Stimulated activated naive CD8-positive, alpha-beta T cell treated with anti-CD3 and anti-CD28 coated beads, Interleukin-15, Interleukin-2, amounts not matched to agents 100 U/mL and 50 U/mL, for 24 hours (primary cell): ENCODE measurements at regions not wholly inside any gene's neighbourhood (a gene's known extent, or its start where the extent isn't known, plus 50 kb on each side); places are given as distances from the start of the nearest gene placed in this dataset.
"Not testable (repeated sequence)": the region's sequence is repeated elsewhere in the genome, so short reads cannot be mapped to it uniquely, and the experiment has no call there.

Experiments used
- ATAC-seq: fragments of 150-1000 bp; cut with Tn5 transposase; one replicate; pipeline ENCODE4 v1.10.0; 2021
- DNase-seq: peaks from one replicate; pipeline ENCODE4 v3.0.0; 2021

DNA sequence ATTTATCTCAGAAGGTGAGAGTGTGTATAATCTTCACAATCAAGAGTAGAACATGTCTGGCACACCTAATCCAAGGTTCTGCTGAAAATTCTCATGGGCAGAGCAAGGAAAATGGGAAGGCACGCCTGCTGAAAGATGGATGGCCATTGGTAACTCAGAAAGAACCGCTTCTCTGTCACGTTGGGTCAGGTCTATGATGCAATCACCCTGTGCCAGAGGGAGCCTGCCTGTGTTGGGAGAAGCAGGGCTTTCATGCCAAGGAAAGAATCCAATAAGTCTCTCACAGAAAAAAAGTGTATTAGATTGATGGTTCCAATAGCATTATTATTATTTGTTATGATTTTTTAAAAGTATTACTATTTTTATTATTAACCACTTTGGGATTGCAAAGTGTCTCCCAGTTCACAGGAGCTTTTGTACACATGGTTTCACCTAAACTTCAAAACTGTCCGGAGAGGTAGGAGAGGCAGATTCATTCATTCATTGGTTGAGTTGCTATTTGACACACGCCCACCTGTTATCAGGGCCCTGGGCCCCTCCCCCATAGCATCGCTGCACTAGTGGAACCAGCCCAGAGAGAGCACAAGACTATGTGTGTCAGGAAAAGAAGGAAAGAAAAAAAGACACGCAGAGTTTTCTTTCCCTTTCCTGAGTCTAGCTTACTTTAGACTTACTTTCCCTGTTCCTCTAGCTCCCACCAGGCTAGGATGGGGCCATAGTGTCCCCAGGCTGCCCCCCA lies 324.6 kb downstream of the BCL2L11 start:
- not testable (repeated sequence) for ATAC-seq, DNase-seq

DNA sequence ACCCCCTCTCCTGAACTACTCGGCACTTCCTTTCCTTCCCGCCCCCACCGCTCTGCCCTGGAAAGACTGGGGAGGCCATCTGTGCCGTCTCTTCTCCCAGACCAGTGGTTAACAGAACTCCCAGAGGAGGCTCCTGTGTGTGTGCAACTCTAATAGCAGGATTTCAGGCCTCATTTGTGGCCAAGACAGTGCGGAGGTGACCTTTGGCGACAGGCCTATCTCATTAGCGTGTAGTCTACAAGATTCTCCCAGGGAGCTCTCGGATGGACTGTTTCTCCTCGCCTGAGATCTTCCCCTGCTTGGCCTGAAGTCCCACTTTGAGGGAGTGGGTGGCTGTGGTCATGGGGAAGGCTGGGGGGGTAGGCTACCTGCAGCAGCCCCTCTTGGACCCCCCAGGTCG lies 325.2 kb downstream of the BCL2L11 start:
- ATAC-seq, DNase-seq: not testable (repeated sequence)

DNA sequence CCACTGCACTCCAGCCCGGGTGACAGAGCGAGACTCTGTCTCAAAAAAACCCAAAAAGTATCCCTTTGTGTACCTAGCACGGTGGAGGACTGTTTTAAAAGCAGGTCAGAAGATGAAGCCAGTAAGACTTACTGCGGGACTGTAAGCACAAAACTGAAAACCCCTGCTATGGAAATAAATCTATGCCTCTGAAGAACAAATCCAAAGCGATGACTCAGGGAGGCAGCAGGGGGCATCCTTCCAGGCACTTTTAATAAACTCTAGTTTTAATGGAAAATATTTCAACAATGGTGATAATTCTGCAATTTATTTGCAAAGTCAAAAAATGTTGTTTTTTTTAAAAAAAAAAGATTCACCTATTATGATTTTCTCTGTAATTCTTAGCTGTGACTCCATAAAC lies 326.8 kb downstream of the BCL2L11 start:
- DNase-seq, ATAC-seq: not testable (repeated sequence)

DNA sequence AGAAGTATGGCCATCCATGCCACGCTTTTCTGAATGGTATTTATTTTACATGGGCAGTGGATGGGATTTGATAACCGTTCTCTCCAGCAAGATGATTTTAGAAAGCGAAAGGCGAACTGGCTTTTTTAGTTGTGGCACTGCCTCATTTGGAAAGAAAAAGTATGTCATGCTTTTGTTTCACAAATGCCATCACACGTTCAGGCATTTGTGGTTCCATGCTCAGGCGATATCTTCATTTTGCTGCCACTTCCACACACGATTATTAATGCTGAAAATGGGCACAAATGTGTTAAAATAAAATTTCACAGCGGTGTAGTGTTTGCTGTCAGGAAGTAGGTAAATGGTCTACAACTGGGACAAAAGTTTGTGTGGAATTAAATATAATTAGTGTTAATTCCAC lies 328.1 kb downstream of the BCL2L11 start:
- not testable (repeated sequence) for ATAC-seq, DNase-seq

DNA sequence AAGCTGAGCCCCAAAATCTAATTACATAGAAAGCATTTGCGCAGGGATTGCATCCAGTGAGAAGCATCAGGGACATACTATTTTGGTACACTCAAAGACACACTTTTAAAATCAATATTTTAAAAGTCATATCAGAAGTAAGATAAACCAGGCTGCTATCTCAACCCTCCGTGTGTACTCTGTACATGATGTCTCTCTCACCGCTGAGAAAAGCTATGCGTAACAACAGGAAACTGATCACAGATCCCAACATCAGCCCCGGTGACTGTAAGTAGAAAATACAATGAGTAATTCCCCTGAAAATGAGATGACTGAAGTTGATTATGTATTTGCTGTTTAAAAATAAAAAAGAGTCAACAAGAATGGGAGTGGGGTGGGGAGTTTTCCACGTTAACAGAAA lies 329.8 kb downstream of the BCL2L11 start:
- not testable (repeated sequence) for DNase-seq
- peak; percentile 65 for ATAC-seq

DNA sequence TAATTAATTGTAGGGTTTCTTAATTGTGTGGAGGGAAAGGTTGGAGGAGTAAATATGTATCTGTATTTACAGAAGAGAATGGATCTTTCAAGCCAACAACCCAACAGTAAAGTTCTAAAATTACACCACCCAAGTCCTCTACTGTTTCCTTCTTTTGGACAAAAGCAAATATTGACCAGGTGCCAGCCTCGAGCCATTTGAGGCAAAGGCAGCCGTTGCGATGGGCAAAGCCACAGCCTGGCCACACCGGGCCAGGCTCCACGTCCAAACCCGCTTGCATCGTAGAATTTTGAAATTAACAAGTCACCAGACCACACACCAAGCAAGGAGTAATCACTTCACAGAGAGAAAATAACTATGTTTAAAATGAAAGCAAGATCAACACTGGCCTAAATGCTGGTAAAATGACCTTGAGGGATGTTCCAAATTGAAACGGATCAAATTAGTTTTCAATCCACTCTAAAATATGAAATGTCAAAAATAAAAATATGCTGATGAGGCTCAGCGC lies 331.0 kb downstream of the BCL2L11 start:
- ATAC-seq, DNase-seq: not testable (repeated sequence)

DNA sequence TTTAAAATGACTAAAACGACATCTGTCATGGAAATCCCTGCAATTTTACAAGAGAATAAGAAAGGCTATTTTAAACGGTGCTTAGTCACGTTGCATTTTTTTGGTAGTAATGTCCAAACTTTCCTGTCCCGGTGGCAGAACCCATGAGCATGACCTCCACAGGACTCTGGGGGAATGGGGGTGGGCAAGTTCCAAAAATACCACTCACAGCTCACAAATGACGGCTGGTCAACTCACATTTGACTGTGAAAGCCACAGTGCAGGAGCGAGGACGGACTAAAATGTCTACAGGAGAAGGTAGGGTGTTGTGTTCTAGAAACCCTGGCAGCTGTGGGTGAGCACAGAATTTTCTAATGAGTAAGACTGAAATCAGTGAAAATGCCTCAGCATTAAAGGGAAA lies 331.5 kb downstream of the BCL2L11 start:
- not testable (repeated sequence) for DNase-seq
- peak; percentile 79 for ATAC-seq

DNA sequence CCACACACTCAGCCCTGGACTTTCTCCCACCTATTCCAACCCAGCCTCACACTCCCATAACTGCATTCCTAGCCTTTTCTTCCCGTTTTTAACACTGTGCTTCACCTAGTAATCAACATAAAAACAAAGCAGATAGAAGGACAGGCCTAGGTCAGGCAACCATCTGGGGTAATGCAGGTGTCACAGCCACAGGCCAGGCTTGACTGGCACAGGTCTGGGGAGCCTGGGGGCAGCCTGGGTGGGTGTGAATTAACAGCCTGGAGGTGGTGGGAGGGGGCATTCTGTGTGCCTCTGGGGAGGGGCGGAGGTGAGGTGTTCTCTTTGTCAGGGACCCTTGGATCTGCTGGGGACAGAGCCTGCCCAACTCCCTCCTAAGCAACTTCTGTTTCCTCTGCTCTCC lies 332.6 kb downstream of the BCL2L11 start:
- ATAC-seq, DNase-seq: not testable (repeated sequence)

DNA sequence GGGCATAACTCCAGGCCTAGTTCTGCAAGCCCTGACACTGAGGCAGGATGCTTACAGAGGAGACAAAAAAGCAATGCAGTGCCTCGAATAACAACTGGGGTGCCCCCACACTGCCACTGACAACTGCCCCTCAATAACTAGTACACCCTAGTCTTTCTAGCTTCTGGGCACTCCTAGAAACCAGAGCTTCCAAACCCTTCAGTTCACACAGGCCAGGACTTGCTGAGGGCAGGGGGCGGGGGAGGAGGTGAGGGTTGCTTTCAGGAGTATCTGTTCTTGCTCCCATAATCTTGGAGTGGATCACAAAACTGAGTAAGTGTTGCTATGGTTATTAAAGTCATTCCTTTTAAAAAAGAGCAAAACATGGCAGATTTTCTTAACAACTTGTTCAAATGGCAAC lies 333.1 kb downstream of the BCL2L11 start:
- DNase-seq, ATAC-seq: not testable (repeated sequence)

DNA sequence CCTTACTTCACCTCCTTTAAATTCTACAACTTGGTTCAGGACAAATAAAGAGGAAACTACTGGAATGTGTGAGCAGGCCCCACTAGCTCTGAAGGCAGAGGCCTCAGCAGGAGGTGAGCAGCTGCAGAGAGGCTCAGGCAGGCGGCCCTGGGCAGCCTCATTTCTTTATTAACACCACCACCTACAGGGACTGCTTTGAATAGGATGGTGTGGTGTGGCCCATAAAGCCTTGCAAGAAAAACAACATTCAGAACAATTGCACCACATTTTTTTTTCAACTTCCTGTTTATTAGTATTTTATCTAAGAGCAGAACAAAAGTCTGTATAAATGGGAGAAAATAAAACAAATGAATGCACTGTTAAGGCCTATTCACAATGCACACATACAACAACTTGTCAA lies 333.7 kb downstream of the BCL2L11 start:
- DNase-seq: not testable (repeated sequence)
- peak; percentile 82 for ATAC-seq

DNA sequence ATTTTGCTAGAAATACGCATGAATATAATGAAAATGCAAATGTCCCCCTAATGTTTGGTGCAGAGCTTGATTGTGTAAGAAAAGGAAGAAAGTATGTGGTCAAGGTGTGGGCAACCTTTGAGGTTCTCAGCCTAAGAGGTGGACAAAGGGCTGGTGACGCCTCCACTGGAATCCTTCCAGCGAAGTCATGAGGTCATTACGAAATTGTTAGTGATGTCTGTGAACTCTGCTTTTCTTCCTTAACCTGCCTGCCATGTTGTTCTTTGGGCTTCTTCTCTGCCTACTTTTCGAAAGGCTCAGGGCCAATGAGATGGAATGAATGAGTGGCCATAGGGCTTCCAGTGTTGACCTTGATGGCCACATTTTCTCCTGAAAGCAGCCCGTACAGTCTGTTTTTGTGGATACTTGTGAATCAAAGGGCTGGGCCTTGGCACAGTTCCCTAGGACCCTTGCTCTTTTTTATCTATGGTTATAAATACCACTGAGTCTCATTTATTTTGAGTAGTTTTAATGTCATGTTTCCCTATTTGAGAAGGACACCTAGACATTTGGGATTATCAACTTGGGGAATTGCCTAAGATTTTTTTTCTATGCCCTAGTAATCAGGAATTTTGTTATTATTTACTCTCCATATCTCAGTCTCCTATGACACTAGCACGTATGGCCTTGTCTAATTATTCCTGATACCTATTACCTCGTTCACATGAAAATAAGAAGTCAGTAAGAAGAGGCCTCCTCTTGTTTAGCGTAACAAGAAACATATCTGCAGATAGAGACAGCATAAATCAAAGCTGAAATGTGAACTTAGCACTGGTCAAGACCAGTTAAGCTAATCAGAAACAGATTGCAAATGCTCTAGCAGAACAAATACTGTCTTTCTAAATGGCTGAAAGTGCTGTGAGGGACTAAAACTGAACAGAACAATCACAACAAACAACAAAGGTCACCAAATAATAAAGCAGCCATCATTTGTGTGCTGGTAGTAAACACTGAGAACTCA lies 334.6 kb downstream of the BCL2L11 start:
- not testable (repeated sequence) for ATAC-seq, DNase-seq

DNA sequence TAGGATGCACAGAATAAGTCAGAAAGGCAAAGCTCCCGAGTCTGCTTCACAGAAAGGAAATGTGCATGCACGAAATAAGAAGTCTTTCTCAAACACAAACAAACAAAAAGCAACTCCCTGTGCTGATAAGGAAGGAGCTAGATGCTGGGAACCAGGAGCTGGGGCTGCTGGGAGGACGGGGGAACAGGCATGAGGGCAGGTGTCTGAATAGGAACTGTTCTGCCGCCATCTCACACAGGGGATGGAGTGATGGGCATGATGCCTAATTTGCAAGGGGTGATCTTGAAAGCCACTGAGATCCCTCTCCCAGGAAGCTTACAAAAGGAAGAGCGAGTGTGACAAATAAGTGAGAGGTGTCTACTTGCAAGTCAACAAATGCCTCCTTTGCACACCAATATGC lies 336.5 kb downstream of the BCL2L11 start:
- not testable (repeated sequence) for DNase-seq, ATAC-seq

DNA sequence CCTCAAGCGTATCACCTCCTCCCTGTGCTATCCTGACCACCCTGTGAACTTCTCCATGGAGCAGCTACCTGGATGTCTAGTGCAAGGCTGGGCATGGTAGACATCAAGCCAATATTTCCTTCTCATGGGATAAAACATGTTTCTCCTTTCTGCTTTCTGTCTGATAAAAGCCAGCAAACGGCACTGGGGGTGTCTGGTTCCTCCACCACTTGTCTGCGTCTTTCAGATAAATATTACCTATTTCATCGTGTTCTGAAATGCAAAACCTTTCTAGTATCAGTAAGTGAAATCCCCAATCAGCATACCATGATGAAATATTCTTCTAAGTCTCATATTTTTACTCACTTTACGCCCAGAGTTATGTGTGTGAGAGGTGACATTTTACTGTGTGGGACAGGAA lies 340.2 kb downstream of the BCL2L11 start:
- not testable (repeated sequence) for DNase-seq, ATAC-seq

DNA sequence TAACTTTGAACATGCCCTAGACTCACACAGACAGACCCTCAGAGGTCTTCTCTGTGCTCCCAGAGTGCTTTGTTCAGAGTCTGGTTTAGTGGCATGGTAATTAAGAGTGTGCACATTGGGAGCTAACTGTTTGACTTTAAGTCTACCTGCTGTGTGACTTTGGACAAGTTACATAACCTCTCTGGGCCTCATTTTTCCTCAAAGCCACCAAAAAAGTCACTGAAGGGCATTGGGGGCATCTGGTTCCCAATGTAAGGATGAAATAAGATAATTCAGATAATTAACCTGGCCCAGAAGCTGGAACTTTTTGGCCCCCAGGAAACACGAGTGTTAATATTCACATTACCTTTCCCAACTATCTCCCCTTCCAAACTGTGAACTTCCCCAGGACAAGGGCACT lies 341.1 kb downstream of the BCL2L11 start:
- not testable (repeated sequence) for DNase-seq, ATAC-seq

DNA sequence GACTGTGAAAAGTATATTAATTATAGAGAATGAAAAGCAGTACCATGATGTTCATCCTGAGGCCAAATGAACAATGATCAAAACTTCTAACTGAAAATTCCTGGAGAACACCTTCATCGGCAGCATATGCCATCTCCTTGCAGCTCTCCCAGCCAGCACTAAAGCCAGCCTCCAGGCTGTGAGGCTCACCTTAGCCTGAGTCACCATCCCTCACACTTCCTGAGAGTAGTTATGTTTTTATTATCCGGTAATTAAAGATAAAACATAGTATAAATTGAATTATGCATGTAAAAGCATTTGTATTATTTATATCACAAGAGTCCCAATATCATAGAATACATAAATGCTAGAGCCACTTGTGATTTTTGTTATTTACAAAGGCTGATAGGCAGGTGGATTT lies 341.9 kb downstream of the BCL2L11 start:
- not testable (repeated sequence) for ATAC-seq, DNase-seq

DNA sequence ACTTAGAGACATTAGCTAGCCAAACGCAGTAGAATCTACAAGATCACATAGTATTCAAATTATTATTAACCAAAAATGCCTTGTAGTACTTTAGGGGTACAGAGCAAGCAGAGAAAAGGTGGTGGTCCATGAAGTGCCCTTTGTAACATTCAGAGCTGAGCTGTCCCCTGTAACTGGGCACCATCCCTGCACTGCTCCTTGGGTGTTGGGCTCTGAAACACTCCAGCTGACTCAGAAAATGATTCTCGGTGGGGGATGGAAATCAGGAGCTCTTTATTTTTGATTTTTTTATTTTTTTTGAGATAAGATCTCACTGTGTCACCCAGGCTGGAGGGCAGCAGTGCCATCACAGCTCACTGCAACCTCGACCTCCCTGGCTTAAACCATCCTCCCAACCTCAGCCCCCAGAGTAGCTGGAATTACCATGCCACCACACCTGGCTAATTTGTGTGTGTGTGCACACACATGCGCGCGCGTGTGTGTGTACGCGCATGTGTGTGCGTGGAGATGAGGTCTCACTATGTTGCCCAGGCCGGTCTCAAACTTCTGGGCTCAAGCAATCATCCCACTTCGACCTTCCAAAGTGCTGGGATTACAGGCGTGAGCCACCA lies 342.6 kb downstream of the BCL2L11 start:
- ATAC-seq: peak; percentile 62
- not testable (repeated sequence) for DNase-seq

DNA sequence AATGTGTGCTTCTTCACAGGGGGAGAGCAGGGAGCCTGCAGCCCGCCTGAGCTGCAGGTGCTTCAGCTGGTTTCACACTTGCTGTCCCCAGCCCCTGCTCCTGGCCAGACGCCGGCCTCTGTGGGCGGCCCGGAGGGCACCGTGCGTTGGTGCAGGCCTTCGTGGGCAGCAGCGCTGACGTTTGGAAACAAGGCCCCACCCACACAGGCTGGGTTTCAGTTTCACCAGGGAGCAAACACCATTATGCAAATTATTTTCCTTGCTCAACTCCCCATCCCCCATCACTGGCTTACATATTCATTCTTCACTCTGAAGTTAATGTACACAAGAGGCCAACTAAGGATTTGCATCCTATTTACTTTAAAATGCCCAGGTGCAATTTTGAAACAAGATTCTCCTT lies 343.2 kb downstream of the BCL2L11 start:
- ATAC-seq (peak; percentile 74), DNase-seq (peak; percentile 24)

DNA sequence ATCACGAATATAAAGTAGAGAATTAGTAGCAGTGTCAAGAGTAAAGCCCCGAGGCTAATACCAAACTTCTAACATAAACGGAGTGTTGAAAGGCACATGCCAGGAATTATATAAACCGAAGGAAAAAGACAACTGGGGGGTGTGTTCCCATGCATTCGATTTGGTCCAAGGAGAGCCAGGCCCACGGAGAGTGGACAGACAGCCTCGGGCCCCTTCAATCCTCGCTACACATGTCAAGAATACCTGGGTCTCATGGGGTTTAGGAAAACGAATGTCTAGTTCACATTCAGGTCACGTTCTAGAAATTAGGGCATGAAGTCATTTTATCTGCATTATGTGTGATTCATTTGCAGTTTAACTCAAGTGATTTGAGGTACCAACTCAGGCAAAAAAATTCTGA lies 343.7 kb downstream of the BCL2L11 start:
- ATAC-seq, DNase-seq: not testable (repeated sequence)

DNA sequence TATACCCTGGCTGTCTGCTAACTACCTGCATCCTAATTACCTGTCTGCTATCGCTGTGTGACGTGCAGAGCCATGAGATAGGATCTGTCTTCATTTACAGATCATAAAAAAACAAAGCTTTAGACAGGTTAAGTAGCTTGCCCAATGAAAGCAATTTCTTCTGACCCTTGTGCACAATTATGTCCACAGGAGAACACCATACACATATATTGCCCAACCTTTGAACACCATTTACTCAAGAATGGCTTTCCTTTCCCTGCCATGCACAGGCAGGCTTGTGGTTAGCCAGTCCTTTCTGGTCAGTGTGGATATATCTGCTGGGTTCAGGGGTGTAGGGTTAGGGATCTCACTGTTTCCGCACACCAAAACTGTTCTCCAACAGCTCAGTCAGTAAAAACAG lies 344.8 kb downstream of the BCL2L11 start:
- ATAC-seq, DNase-seq: not testable (repeated sequence)

DNA sequence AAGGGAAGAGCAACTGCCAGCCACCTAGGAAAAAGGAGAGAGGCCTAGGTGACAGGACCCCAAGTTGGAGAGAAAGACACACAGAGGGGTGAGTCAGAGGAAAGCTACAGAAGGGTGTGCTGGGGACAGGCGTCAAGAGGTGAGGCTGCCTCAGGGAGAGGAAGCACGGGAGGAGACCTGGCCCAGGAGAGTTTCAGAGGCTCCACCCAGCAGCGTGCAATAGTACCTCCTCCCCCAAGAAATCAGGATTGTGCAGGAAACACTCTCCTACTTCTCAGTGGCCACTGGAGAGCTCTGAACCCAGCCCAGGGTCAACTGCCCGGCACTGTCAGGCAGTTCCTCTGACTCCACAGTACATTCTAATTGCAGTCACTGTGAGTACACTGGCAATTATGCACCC lies 346.0 kb downstream of the BCL2L11 start:
- peak; percentile 34 for ATAC-seq
- DNase-seq: not testable (repeated sequence)

DNA sequence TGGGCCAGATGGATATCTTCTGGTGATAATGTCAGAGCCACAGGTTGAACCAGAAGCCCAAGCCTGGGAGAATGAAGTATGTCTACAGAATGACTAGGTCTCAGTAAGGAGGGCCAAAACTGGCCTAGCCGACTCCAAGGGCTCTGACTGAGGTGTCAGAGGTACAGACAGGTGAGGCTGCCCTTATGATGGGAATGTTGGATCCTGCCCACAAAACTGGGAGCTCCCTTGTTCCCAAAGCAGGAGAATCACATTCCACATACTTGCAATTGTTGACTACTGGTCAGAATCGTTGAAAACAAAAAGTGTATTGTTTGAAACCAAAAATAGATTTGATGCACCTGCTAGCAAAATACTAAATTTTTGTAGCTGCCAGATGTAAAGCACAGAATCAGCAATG lies 350.2 kb downstream of the BCL2L11 start:
- not testable (repeated sequence) for ATAC-seq, DNase-seq
